Testis (tissue), 2 donors: ENCODE measurements at regions not wholly inside any gene's neighbourhood (a gene's known extent, or its start where the extent isn't known, plus 50 kb on each side); places are given as distances from the start of the nearest gene placed in this dataset.

Experiments
- DNase-seq: peaks from one replicate; pipeline ENCODE4 v3.0.0-alpha.2; 2019
- H3K27ac ChIP-seq, 2 donors: fragments of 200-600 bp; sonication (generic); one replicate each; pipeline ENCODE4 v1.5.1; 2019
- H3K27me3 ChIP-seq: fragments of 200-600 bp; sonication (generic); one replicate; pipeline ENCODE4 v1.5.1; 2019
- H3K36me3 ChIP-seq: fragments of 200-600 bp; sonication (generic); one replicate; pipeline ENCODE4 v1.5.1; 2017; ENCODE audit warnings: low read depth; ENCODE audit errors: missing control alignments
- H3K4me1 ChIP-seq: fragments of 200-600 bp; sonication (generic); one replicate; pipeline ENCODE4 v1.5.1; 2019
- H3K4me3 ChIP-seq, 2 donors: fragments of 200-600 bp; sonication (generic); one replicate each; pipeline ENCODE4 v1.5.1; 2017 to 2019
- H3K9me3 ChIP-seq: fragments of 200-600 bp; sonication (generic); one replicate; pipeline ENCODE4 v1.5.1; 2017
- CTCF ChIP-seq, 3 experiments: fragments of 450-650 bp in 2 of 3; fragments of 200-600 bp in 1 of 3; sonication (generic) in 1 of 3; IDR thresholded peaks; one replicate each; pipeline ENCODE4 v1.5.1; 2016 to 2019; ENCODE audit warnings: antibody characterized with exemption in 3 of 3, mild to moderate bottlenecking in 2 of 3, moderate library complexity in 1 of 3
- POLR2A ChIP-seq: fragments of 450-650 bp; IDR thresholded peaks from one replicate; pipeline ENCODE4 v1.6.1; 2017; ENCODE audit warnings: antibody characterized with exemption, mild to moderate bottlenecking, moderate library complexity
- WGBS, 2 donors: methylation state at CpG; one replicate each; pipeline ENCODE4 v1.1.5; 2018; 5-methylcytosine and 5-hydroxymethylcytosine counted together
- intact Hi-C: fragments of 100-400 bp; cut with DNase I; formaldehyde crosslinking; loops from one replicate; pipeline ENCODE4 v1.15.1; 2023; ENCODE audit warnings: low total_unique reads

- 68 to 71% methylated on average over 7 of the region's 7 CpGs for WGBS, 2 donors
- intact Hi-C loops: no loop called here
- DNase-seq: no peak
- Histone ChIP-seq H3K36me3 (no peaks in the 10 kb centered on the region), H3K4me3 (no peak overlapping the region), H3K4me1 (no peaks in the 10 kb centered on the region), H3K27ac (no peak overlapping the region), H3K27me3 (no peaks in the 10 kb centered on the region), H3K9me3 (no peaks in the 10 kb centered on the region)
- no peak for TF ChIP-seq CTCF (IDR thresholded peaks at IDR 0.05)
- TF ChIP-seq POLR2A: no peak
Observed at GRCh38 chr5:164561933-164562872, 1056.8 kb downstream of the MAT2B start.

- DNase-seq: no peak
- intact Hi-C loops: no loop called here
- no peaks in the 10 kb centered on the region for H3K27me3 ChIP-seq
- no peak for TF ChIP-seq CTCF (IDR thresholded peaks at IDR 0.05)
- no peak for TF ChIP-seq POLR2A
- no peak overlapping the region for H3K4me3 ChIP-seq
- WGBS, 2 donors: 57 to 61% methylated on average over 1 of the region's 1 CpG
- no peaks in the 10 kb centered on the region for H3K9me3 ChIP-seq
- H3K4me1 ChIP-seq: no peaks in the 10 kb centered on the region
- no peaks in the 10 kb centered on the region for H3K36me3 ChIP-seq
- H3K27ac ChIP-seq: no peak overlapping the region
Observed at GRCh38 chr5:164563370-164563769, 1058.0 kb downstream of the MAT2B start.

- WGBS, 2 donors: 42 to 49% methylated on average over 2 of the region's 2 CpGs
- Histone ChIP-seq H3K4me1 (no peaks in the 10 kb centered on the region), H3K36me3 (no peaks in the 10 kb centered on the region), H3K4me3 (no peak overlapping the region), H3K27ac (no peak overlapping the region), H3K27me3 (no peaks in the 10 kb centered on the region), H3K9me3 (no peaks in the 10 kb centered on the region)
- no peak for DNase-seq
- TF ChIP-seq CTCF (IDR thresholded peaks at IDR 0.05): no peak
- TF ChIP-seq POLR2A: no peak
- intact Hi-C loops: no loop called here
Observed at GRCh38 chr5:164573397-164573796, 1068.0 kb downstream of the MAT2B start.

- WGBS, 2 donors: 74 to 83% methylated on average over 2 of the region's 2 CpGs
- H3K9me3 ChIP-seq: no peaks in the 10 kb centered on the region
- intact Hi-C loops: no loop called here
- no peak for DNase-seq
- no peak overlapping the region for H3K27ac ChIP-seq
- H3K27me3 ChIP-seq: no peaks in the 10 kb centered on the region
- TF ChIP-seq CTCF (IDR thresholded peaks at IDR 0.05): no peak
- H3K4me1 ChIP-seq: no peaks in the 10 kb centered on the region
- H3K36me3 ChIP-seq: no peaks in the 10 kb centered on the region
- no peak overlapping the region for H3K4me3 ChIP-seq
Observed at GRCh38 chr5:164577201-164577600, 1071.8 kb downstream of the MAT2B start.

- intact Hi-C loops: no loop called here
- no peaks in the 10 kb centered on the region for H3K27me3 ChIP-seq
- DNase-seq: no peak
- H3K4me3 ChIP-seq: no peak overlapping the region
- H3K9me3 ChIP-seq: no peaks in the 10 kb centered on the region
- WGBS, 2 donors: 36 to 39% methylated on average over 2 of the region's 2 CpGs
- TF ChIP-seq CTCF (IDR thresholded peaks at IDR 0.05): no peak
- TF ChIP-seq POLR2A: no peak
- no peaks in the 10 kb centered on the region for H3K4me1 ChIP-seq
- H3K27ac ChIP-seq: no peak overlapping the region
- H3K36me3 ChIP-seq: no peaks in the 10 kb centered on the region
Observed at GRCh38 chr5:164577742-164578141, 1072.3 kb downstream of the MAT2B start.
